ENCODE measurements at regions not wholly inside any gene's neighbourhood (a gene's known extent, or its start where the extent isn't known, plus 50 kb on each side); places are given as distances from the start of the nearest gene placed in this dataset.

DNA sequence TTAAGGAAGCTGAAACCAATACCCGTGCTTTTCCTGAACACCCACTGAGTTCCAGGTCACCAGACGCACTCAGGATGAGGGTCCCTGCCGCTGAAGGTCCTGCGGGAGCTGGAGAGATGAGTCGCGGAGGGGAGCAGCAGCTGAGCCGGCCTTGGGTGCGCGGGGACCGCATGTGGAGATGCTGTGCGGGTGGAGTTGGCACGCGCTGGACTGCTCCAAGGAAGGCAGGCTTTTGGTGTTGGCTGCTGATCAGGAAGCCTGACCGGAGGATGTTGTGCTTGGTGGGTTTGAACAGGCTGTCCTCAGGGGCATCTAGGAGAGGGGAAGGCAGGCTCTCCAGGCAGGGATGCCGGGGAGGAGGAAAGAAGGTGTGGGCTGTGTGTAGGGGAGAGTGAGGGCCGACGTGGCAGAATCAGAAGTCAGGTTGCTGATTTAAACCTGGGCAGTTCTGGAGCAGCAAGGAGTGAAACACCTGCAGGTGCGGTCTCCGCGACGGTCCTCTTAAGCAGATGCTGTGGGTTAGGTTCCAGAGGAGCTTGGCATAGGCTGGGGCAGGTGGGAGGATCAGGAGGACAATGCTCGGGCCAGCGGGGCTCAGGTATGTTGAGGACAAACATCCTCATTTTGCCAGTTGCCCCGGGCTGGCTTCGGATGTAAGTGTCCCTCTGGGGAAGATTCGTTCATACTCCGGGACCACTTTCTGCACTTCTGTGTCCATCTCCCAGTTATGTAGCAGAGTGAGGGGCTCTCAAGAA, 197.5 kb upstream of the B3GAT1 start:
- Histone ChIP-seq H4K5ac (ENCODE audit: insufficient read length, low read depth, low read length) (no peak overlapping the region), H3K79me2 (ENCODE audit: insufficient read depth, low read length) (no peaks in the 10 kb centered on the region), H3K27me3 (ENCODE audit: insufficient read depth, low read length) (no peaks in the 10 kb centered on the region), H2BK120ac (ENCODE audit: low read depth, low read length, poor library complexity, severe bottlenecking) (no peak overlapping the region), H3K9me3 (ENCODE audit: control insufficient read depth, low read depth, low read length) (no peaks in the 10 kb centered on the region), H3K27ac (ENCODE audit: insufficient read length, low read depth, low read length) (no peak overlapping the region), H3K23ac (ENCODE audit: insufficient read length, low read depth, low read length) (no peak overlapping the region), H4K91ac (ENCODE audit: insufficient read length, low read depth, low read length) (no peak overlapping the region), H3K4me2 (ENCODE audit: insufficient read depth, insufficient read length, low read length) (no peak overlapping the region), H3T11ph (ENCODE audit: low read length) (no peak overlapping the region), H2BK5ac (ENCODE audit: insufficient read length, low read length) (no peak overlapping the region), H3K56ac (ENCODE audit: insufficient read length, low read depth, low read length) (no peak overlapping the region), H4K20me1 (ENCODE audit: control insufficient read depth, insufficient read depth, insufficient read length) (no peaks in the 10 kb centered on the region), H3K23me2 (ENCODE audit: insufficient read length, low read depth, low read length, poor library complexity, severe bottlenecking) (no peaks in the 10 kb centered on the region), H2AFZ (ENCODE audit: low read length) (no peak overlapping the region), H3K4ac (ENCODE audit: low read depth, low read length) (no peak overlapping the region), H3K79me1 (ENCODE audit: insufficient read depth, low read depth, low read length, poor library complexity, severe bottlenecking) (no peaks in the 10 kb centered on the region), H3K14ac (ENCODE audit: insufficient read depth, low read length) (no peak overlapping the region), H4K8ac (replicated peaks; ENCODE audit: insufficient read length, low read depth, low read length) (no peak overlapping the region), H2BK15ac (ENCODE audit: low read depth, low read length) (no peak overlapping the region), H2BK12ac (ENCODE audit: insufficient read length, low read depth, low read length) (no peak overlapping the region), H3K4me1 (ENCODE audit: insufficient read depth, low read length) (no peaks in the 10 kb centered on the region), H2BK20ac (ENCODE audit: low read depth, low read length, poor library complexity, severe bottlenecking) (no peak overlapping the region), H2AK5ac (ENCODE audit: insufficient read length, low read length) (no peak overlapping the region), H3K18ac (ENCODE audit: insufficient read length, low read depth, low read length) (no peak overlapping the region), H3K9ac (ENCODE audit: extremely low read depth, insufficient read length, low read length) (no peak overlapping the region)
- H3K36me3 Mint-ChIP-seq (ENCODE audit: insufficient read depth in 1 of 3, low read depth in 3 of 3), result no peaks in the 10 kb centered on the region
- peaks cover 30% of the 10 kb centered on the region for H3K27me3 Mint-ChIP-seq (ENCODE audit: low read depth)
- DNase-seq, result no peak
- peaks cover 9 to 21% of the 10 kb centered on the region in 2 experiments for H3K4me1 Mint-ChIP-seq
- H3K27ac Mint-ChIP-seq, result peak overlapping the region in 2 of 3 experiments; percentile 68 to 90; a peak in 3 of 7 replicates
- H3K4me3 Mint-ChIP-seq, result no peak overlapping the region
- WGBS (ENCODE audit: extremely low coverage, insufficient read length, low lambda C conversion rate), result no CpG with 5 or more reads among the region's 27 CpGs
- H3K9me3 Mint-ChIP-seq, result peaks cover 4% of the 10 kb centered on the region in 2 experiments; a peak in 1 of 5 replicates
- TF ChIP-seq, protein P1, sequence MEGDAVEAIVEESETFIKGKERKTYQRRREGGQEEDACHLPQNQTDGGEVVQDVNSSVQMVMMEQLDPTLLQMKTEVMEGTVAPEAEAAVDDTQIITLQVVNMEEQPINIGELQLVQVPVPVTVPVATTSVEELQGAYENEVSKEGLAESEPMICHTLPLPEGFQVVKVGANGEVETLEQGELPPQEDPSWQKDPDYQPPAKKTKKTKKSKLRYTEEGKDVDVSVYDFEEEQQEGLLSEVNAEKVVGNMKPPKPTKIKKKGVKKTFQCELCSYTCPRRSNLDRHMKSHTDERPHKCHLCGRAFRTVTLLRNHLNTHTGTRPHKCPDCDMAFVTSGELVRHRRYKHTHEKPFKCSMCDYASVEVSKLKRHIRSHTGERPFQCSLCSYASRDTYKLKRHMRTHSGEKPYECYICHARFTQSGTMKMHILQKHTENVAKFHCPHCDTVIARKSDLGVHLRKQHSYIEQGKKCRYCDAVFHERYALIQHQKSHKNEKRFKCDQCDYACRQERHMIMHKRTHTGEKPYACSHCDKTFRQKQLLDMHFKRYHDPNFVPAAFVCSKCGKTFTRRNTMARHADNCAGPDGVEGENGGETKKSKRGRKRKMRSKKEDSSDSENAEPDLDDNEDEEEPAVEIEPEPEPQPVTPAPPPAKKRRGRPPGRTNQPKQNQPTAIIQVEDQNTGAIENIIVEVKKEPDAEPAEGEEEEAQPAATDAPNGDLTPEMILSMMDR (conservative IDR thresholded peaks at IDR 0.05), result no peak
